NCI-H510A (cell line): ENCODE measurements at regions not wholly inside any gene's neighbourhood (a gene's known extent, or its start where the extent isn't known, plus 50 kb on each side); places are given as distances from the start of the nearest gene placed in this dataset.

Source experiments
- DNase-seq: peaks from one replicate; lab custom pipeline; 2025; lab: John Stamatoyannopoulos, UW

GRCh38 chr5:74424162-74424868 lies 216.2 kb downstream of the ENC1 start:
- no peak for DNase-seq

- DNase-seq, result no peak
Observed at GRCh38 chr5:74423383-74423782, 217.1 kb downstream of the ENC1 start.

- DNase-seq, result no peak
Observed at GRCh38 chr5:74422671-74423070, 217.9 kb downstream of the ENC1 start.

GRCh38 chr5:74422030-74422429 lies 218.5 kb downstream of the ENC1 start:
- no peak for DNase-seq

- DNase-seq, result no peak
Observed at GRCh38 chr5:74421377-74421776, 219.2 kb downstream of the ENC1 start.

GRCh38 chr5:74420947-74421346 lies 219.6 kb downstream of the ENC1 start:
- DNase-seq, result no peak

- no peak for DNase-seq
Observed at GRCh38 chr5:74420220-74420619, 220.3 kb downstream of the ENC1 start.

GRCh38 chr5:74419468-74419867 lies 221.1 kb downstream of the ENC1 start:
- no peak for DNase-seq

GRCh38 chr5:74418709-74419108 lies 221.8 kb downstream of the ENC1 start:
- no peak for DNase-seq

- no peak for DNase-seq
Observed at GRCh38 chr5:74418261-74418660, 222.3 kb downstream of the ENC1 start.

GRCh38 chr5:74415695-74416102 lies 224.8 kb downstream of the ENC1 start:
- DNase-seq, result no peak

GRCh38 chr5:74414228-74414627 lies 226.3 kb downstream of the ENC1 start:
- no peak for DNase-seq

GRCh38 chr5:74413403-74414048 lies 227.0 kb downstream of the ENC1 start:
- DNase-seq, result no peak

- DNase-seq, result no peak
Observed at GRCh38 chr5:74412066-74412465, 228.5 kb downstream of the ENC1 start.

- DNase-seq, result no peak
Observed at GRCh38 chr5:74409712-74410111, 230.8 kb downstream of the ENC1 start.

GRCh38 chr5:74409166-74409706 lies 231.3 kb downstream of the ENC1 start:
- DNase-seq, result no peak

- DNase-seq, result no peak
Observed at GRCh38 chr5:74408150-74409043, 232.1 kb downstream of the ENC1 start.

- DNase-seq, result no peak
Observed at GRCh38 chr5:74407701-74408100, 232.8 kb downstream of the ENC1 start.

GRCh38 chr5:74406844-74407243 lies 233.7 kb downstream of the ENC1 start:
- DNase-seq, result no peak

- no peak for DNase-seq
Observed at GRCh38 chr5:74405593-74405992, 234.9 kb downstream of the ENC1 start.

GRCh38 chr5:74404574-74405508 lies 235.7 kb downstream of the ENC1 start:
- no peak for DNase-seq
